H1 (cell line): ENCODE measurements at regions not wholly inside any gene's neighbourhood (a gene's known extent, or its start where the extent isn't known, plus 50 kb on each side); places are given as distances from the start of the nearest gene placed in this dataset.
A peak's percentile ranks its signal among the peaks of the same experiment; 100 is the strongest.

ENCODE experiments used
- CTCF ChIA-PET: fragments of 300-600 bp; sonication (Branson Sonifier 250); formaldehyde crosslinking; loops from one replicate; lab custom pipeline; 2021; ENCODE audit not compliant: partially characterized antibody; lab: Charles Lee
- POLR2A ChIA-PET: fragments of 300-600 bp; sonication (Branson Sonifier 250); formaldehyde crosslinking; loops from one replicate; lab custom pipeline; 2021; ENCODE audit warnings: inconsistent platforms; ENCODE audit not compliant: partially characterized antibody; lab: Charles Lee
- DNase-seq, 2 experiments: peaks; one replicate each; pipeline versions ENCODE4 v3.0.0 to v3.0.0-alpha.2; 2010 to 2022; ENCODE audit warnings: low spot score in 2 of 2, low read depth in 1 of 2, mixed read lengths in 1 of 2
- FAIRE-seq: peaks from 2 replicates; lab custom pipeline; 2011; peaks lifted over from hg19 to GRCh38; lab: Jason Lieb, UNC
- H2AFZ ChIP-seq: 2 replicates; pipeline ENCODE4 v1.8.1; 2012; ENCODE audit warnings: low read length, inconsistent platforms
- H2AK5ac ChIP-seq: 2 replicates; pipeline ENCODE4 v1.6.1; 2013; ENCODE audit warnings: low read depth, low read length
- H2BK120ac ChIP-seq: replicated peaks from 2 replicates; pipeline ENCODE3; 2013; ENCODE audit warnings: low read depth, low read length, inconsistent platforms
- H2BK12ac ChIP-seq: 2 replicates; pipeline ENCODE4 v1.6.1; 2013; ENCODE audit warnings: low read depth, low read length
- H2BK15ac ChIP-seq: 2 replicates; pipeline ENCODE4 v1.6.1; 2013; ENCODE audit warnings: low read length
- H2BK20ac ChIP-seq: 2 replicates; pipeline ENCODE4 v1.6.1; 2013; ENCODE audit warnings: low read length
- H2BK5ac ChIP-seq: 2 replicates; pipeline ENCODE4 v1.6.1; 2013; ENCODE audit warnings: low read depth, low read length
- H3K14ac ChIP-seq: 2 replicates; pipeline ENCODE4 v1.6.1; 2013; ENCODE audit warnings: inconsistent platforms; ENCODE audit not compliant: insufficient read length
- H3K18ac ChIP-seq: 2 replicates; pipeline ENCODE4 v1.6.1; 2013; ENCODE audit warnings: low read length; ENCODE audit errors: extremely low read depth
- H3K23ac ChIP-seq: 2 replicates; pipeline ENCODE4 v1.6.1; 2013; ENCODE audit warnings: inconsistent platforms; ENCODE audit not compliant: insufficient read length
- H3K23me2 ChIP-seq: 2 replicates; pipeline ENCODE4 v1.6.1; 2013; ENCODE audit warnings: low read depth, low read length
- H3K27ac ChIP-seq: 2 replicates; pipeline ENCODE4 v1.6.1; 2011; ENCODE audit warnings: low read depth, low read length, inconsistent platforms
- H3K27me3 ChIP-seq, 4 experiments: replicated peaks in 1 of 4; 1 replicate in 1 of 4; 2 replicates in 3 of 4; pipeline versions ENCODE4 v1.6.1 to v1.8.1; 2011 to 2013; ENCODE audit warnings: low read length in 3 of 4, mild to moderate bottlenecking in 3 of 4, inconsistent platforms in 2 of 4, mixed read lengths in 2 of 4, moderate library complexity in 1 of 4; ENCODE audit not compliant: control insufficient read depth in 3 of 4, insufficient read depth in 3 of 4; ENCODE audit errors: extremely low read depth in 1 of 4
- H3K36me3 ChIP-seq, 4 experiments: 2 replicates each; pipeline versions ENCODE4 v1.6.1 to v1.8.1; 2011 to 2013; ENCODE audit warnings: mild to moderate bottlenecking in 4 of 4, low read length in 3 of 4, moderate library complexity in 2 of 4, control low read depth in 1 of 4, inconsistent platforms in 1 of 4; ENCODE audit not compliant: insufficient read depth in 4 of 4, control insufficient read depth in 2 of 4
- H3K4ac ChIP-seq: replicated peaks from 2 replicates; pipeline ENCODE3; 2013; ENCODE audit warnings: low read length, low read depth, mixed read lengths, inconsistent platforms; ENCODE audit not compliant: insufficient read length
- H3K4me1 ChIP-seq, 4 experiments: replicated peaks in 1 of 4; 1 replicate in 1 of 4; 2 replicates in 3 of 4; pipeline versions ENCODE4 v1.6.1 to v1.8.1; 2011 to 2013; ENCODE audit warnings: low read length in 3 of 4, inconsistent platforms in 2 of 4, mixed read lengths in 1 of 4; ENCODE audit not compliant: insufficient read depth in 4 of 4, control insufficient read depth in 3 of 4
- H3K4me2 ChIP-seq, 2 experiments: 2 replicates each; pipeline versions ENCODE4 v1.6.1 to v1.8.1; 2011 to 2013; ENCODE audit warnings: low read depth in 2 of 2, low read length in 2 of 2, control low read depth in 1 of 2, inconsistent platforms in 1 of 2, mild to moderate bottlenecking in 1 of 2; ENCODE audit not compliant: insufficient read depth in 1 of 2
- H3K4me3 ChIP-seq, 4 experiments: fragments of 200-600, 300-600 bp in 1 of 4; sonication (generic), shearing (Covaris generic), sonication (Bioruptor Twin) in 1 of 4; 2 replicates each; pipeline versions ENCODE4 v1.5.1 to v1.8.1; 2011 to 2016; ENCODE audit warnings: low read length in 4 of 4, low read depth in 3 of 4, control low read depth in 2 of 4, inconsistent platforms in 2 of 4, mild to moderate bottlenecking in 2 of 4, mixed read lengths in 1 of 4, moderate library complexity in 1 of 4; ENCODE audit not compliant: insufficient read depth in 2 of 4; ENCODE audit errors: extremely low read depth in 1 of 4
- H3K56ac ChIP-seq: replicated peaks from 2 replicates; pipeline ENCODE3; 2013; ENCODE audit warnings: low read depth, mild to moderate bottlenecking, mixed read lengths, low read length, inconsistent platforms; ENCODE audit not compliant: insufficient read length
- H3K79me1 ChIP-seq: 2 replicates; pipeline ENCODE4 v1.6.1; 2013; ENCODE audit warnings: low read depth, low read length, control low read depth
- H3K79me2 ChIP-seq, 2 experiments: 2 replicates each; pipeline versions ENCODE4 v1.6.1 to v1.8.1; 2012 to 2013; ENCODE audit warnings: low read length in 2 of 2, mild to moderate bottlenecking in 2 of 2, inconsistent platforms in 1 of 2; ENCODE audit not compliant: insufficient read depth in 2 of 2, control insufficient read depth in 1 of 2
- H3K9ac ChIP-seq, 4 experiments: replicated peaks in 1 of 4; 1 replicate in 1 of 4; 2 replicates in 3 of 4; pipeline versions ENCODE4 v1.6.1 to v1.8.1; 2011 to 2013; ENCODE audit warnings: low read depth in 3 of 4, low read length in 3 of 4, control low read depth in 2 of 4, mild to moderate bottlenecking in 2 of 4, moderate library complexity in 2 of 4, inconsistent platforms in 1 of 4; ENCODE audit errors: extremely low read depth in 1 of 4
- H3K9me3 ChIP-seq, 2 experiments: 2 replicates each; pipeline versions ENCODE4 v1.6.1 to v1.8.1; 2012 to 2013; ENCODE audit warnings: mild to moderate bottlenecking in 2 of 2, moderate library complexity in 2 of 2, control low read depth in 1 of 2, inconsistent platforms in 1 of 2, low read depth in 1 of 2, low read length in 1 of 2, mixed read lengths in 1 of 2; ENCODE audit not compliant: insufficient read depth in 2 of 2
- H4K20me1 ChIP-seq, 2 experiments: replicated peaks in 1 of 2; 2 replicates each; pipeline versions ENCODE3 to v1.8.1; 2011 to 2013; ENCODE audit warnings: inconsistent platforms in 2 of 2, low read length in 2 of 2, mild to moderate bottlenecking in 1 of 2; ENCODE audit not compliant: insufficient read depth in 2 of 2, control insufficient read depth in 1 of 2
- H4K5ac ChIP-seq: 2 replicates; pipeline ENCODE4 v1.6.1; 2013; ENCODE audit warnings: low read length, low read depth, mixed read lengths, inconsistent platforms; ENCODE audit not compliant: insufficient read length
- H4K8ac ChIP-seq: 2 replicates; pipeline ENCODE4 v1.8.0; 2013; ENCODE audit warnings: mild to moderate bottlenecking, moderate library complexity, low read length, inconsistent platforms; ENCODE audit not compliant: insufficient read depth; ENCODE audit errors: extremely low read depth
- H4K91ac ChIP-seq: replicated peaks from 2 replicates; pipeline ENCODE3; 2013; ENCODE audit warnings: low read length, mixed read lengths, inconsistent platforms; ENCODE audit not compliant: insufficient read length
- CBX8 ChIP-seq: fragments of 300-800, 300-1000 bp; sonication (generic); IDR thresholded peaks from 2 replicates; pipeline ENCODE4 v1.7.1; 2016; ENCODE audit warnings: low read depth, low read length, borderline replicate concordance
- CTBP2 ChIP-seq: IDR thresholded peaks from 2 replicates; pipeline ENCODE4 v1.7.0; 2011; ENCODE audit warnings: borderline replicate concordance, mild to moderate bottlenecking, moderate library complexity, mixed read lengths, low read length; ENCODE audit not compliant: insufficient read depth, insufficient read length
- JUND ChIP-seq: IDR thresholded peaks from 2 replicates; pipeline ENCODE4 v1.6.1; 2011; ENCODE audit warnings: mild to moderate bottlenecking, improper control_type of control experiment, low read length
- SIRT6 ChIP-seq: IDR thresholded peaks from one replicate; pipeline ENCODE4 v1.7.1; 2012; ENCODE audit warnings: low read length, inconsistent platforms
- TBP ChIP-seq: IDR thresholded peaks from 2 replicates; pipeline ENCODE4 v1.6.1; 2011; ENCODE audit warnings: low read depth, low read length, improper control_type of control experiment
- WGBS, 2 experiments: shearing (Covaris generic) in 1 of 2; methylation state at CpG; one replicate each; pipeline versions ENCODE4 v1.1.6 to v1.1.7; 2013 to 2015; ENCODE audit warnings: low lambda C conversion rate in 2 of 2, mixed read lengths in 2 of 2, inconsistent platforms in 1 of 2, low coverage in 1 of 2, missing lambda C conversion rate in 1 of 2; ENCODE audit not compliant: insufficient replicate concordance in 2 of 2, insufficient coverage in 1 of 2, insufficient read length in 1 of 2; ENCODE audit errors: extremely low coverage in 1 of 2, missing lambda C conversion rate in 1 of 2; 5-methylcytosine and 5-hydroxymethylcytosine counted together

DNA sequence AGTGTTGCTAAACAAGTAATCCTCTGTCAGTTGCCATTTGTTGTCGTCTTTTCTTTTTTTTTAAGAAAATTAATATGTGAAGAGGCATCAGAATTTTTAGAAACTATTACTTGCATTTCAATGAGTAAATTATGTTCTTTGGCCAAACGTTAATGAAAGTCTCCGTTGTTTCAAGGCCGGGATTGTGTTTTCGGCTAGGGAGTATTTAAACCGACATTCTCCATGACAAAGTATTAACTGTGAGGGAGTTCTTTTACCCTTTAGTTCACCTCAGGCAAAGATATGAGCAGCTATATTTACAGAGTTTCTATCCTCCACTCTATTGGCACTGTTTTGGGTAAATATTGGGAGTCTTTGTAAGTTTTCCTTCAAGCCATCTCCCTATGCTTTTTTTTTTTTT is 668.9 kb downstream of the METTL15 start:
- no peak overlapping the region for H3K56ac ChIP-seq
- WGBS, 2 experiments = 70% methylated on average over 6 of the region's 6 CpGs; no CpG with 5 or more reads in 1 of the 2 experiments

More for the DNA sequence above, 668.9 kb downstream of the METTL15 start:
- H3K4me1 ChIP-seq = peaks cover 0 to 3% (median 0%) of the 10 kb centered on the region in 4 experiments; a peak in 2 of 7 replicates
- no peak overlapping the region for H2BK5ac ChIP-seq
- TF ChIP-seq CTBP2 (no peak), JUND (no peak), SIRT6 (no peak), TBP (no peak), CBX8 (no peak)
- H2BK20ac ChIP-seq = no peak overlapping the region
- H3K36me3 ChIP-seq = no peaks in the 10 kb centered on the region; a peak in 2 of 8 replicates
- H2AK5ac ChIP-seq = no peak overlapping the region
- H3K79me2 ChIP-seq = no peaks in the 10 kb centered on the region
- FAIRE-seq = no peak
- no peak overlapping the region for H3K23ac ChIP-seq
- H3K4me2 ChIP-seq = no peak overlapping the region
- H2AFZ ChIP-seq = 0 out of 2 replicates have a peak overlapping the region, but pooled peaks have one; percentile 4
- H3K9ac ChIP-seq = no peak overlapping the region
- CTCF ChIA-PET = no interaction called here
- no peaks in the 10 kb centered on the region for H3K23me2 ChIP-seq
- H4K5ac ChIP-seq = no peak overlapping the region
- H3K18ac ChIP-seq = no peak overlapping the region
- peaks cover 12 to 14% of the 10 kb centered on the region in 2 experiments for H3K9me3 ChIP-seq
- H3K4ac ChIP-seq = no peak overlapping the region
- H2BK15ac ChIP-seq = no peak overlapping the region
- H3K4me3 ChIP-seq = no peak overlapping the region
- no peaks in the 10 kb centered on the region for H3K27me3 ChIP-seq
- no peak overlapping the region for H3K14ac ChIP-seq
- H2BK12ac ChIP-seq = no peak overlapping the region
- no peak overlapping the region for H3K27ac ChIP-seq
- no peak overlapping the region for H2BK120ac ChIP-seq
- POLR2A ChIA-PET = no interaction called here
- no peak for DNase-seq
- H4K20me1 ChIP-seq = no peaks in the 10 kb centered on the region
- H4K91ac ChIP-seq = no peak overlapping the region
- no peaks in the 10 kb centered on the region for H3K79me1 ChIP-seq
- H4K8ac ChIP-seq = no peak overlapping the region
